ENCODE measurements at regions not wholly inside any gene's neighbourhood (a gene's known extent, or its start where the extent isn't known, plus 50 kb on each side); places are given as distances from the start of the nearest gene placed in this dataset.
"Not testable (repeated sequence)": the region's sequence is repeated elsewhere in the genome, so short reads cannot be mapped to it uniquely, and the experiment has no call there.

DNA sequence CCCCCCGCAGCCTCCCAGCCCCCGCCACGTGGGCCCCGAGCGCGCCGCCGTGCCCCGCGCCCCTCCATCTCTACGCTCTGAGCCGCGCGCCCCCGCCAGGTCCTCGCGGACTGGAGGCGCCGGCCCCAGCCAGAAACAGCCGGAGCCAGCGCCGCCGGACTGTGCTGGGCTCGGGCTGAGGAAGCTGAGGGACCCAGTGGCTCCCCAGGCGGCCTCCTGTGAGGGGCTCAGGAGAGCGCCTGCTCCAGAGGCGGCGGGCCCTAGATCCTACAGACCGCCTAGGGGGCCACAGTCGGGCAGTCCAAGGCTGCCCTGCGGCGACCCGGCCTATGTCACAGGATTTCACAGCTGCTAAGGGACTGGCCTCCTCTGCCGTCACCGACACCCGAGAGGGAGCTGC lies 82.1 kb downstream of the NENF start:
- in situ Hi-C loops (cut with MboI; ENCODE audit: low sequenced_read_pairs): no loop called here
- no peaks in the 10 kb centered on the region for H3K9me3 ChIP-seq
- peaks cover 5% of the 10 kb centered on the region for H3K4me1 ChIP-seq
- no peak for DNase-seq (ENCODE audit: low spot score in 2 of 2)
- H3K4me3 ChIP-seq: no peak overlapping the region
- no peaks in the 10 kb centered on the region for H3K36me3 ChIP-seq (replicated peaks)
- no peaks in the 10 kb centered on the region for H3K27me3 ChIP-seq (ENCODE audit: low read depth)

- peak; percentile 30 to 47 for DNase-seq (ENCODE audit: low spot score in 2 of 2)
- Histone ChIP-seq H3K9me3 (no peaks in the 10 kb centered on the region), H3K4me1 (peaks cover 5% of the 10 kb centered on the region), H3K36me3 (replicated peaks) (no peaks in the 10 kb centered on the region), H3K4me3 (no peak overlapping the region), H3K27me3 (ENCODE audit: low read depth) (no peaks in the 10 kb centered on the region)
- in situ Hi-C loops (cut with MboI; ENCODE audit: low sequenced_read_pairs): no loop called here
Observed at GRCh38 chr1:212515329-212515760, 82.6 kb downstream of the NENF start.

DNA sequence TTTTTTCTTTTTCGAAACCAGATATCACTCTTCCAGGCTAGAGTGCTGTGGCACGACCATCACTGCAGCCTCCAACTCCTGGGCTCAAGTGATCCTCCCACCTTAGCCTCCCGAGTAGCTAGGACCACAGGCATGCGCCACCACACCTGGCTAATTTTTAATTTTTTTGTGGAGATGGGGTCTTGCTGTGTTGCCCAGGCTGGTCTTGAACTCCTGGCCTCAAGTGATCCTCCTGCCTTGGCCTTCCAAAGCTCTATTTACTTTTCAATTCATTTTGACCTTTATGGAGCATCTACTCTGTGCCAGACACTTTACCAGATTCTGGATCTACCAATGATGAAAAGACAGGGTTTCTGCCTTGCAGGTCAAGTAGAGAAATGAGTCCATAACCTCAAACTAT lies 83.3 kb downstream of the NENF start:
- DNase-seq (ENCODE audit: low spot score in 2 of 2); H3K4me3 ChIP-seq; H3K27me3 ChIP-seq (ENCODE audit: low read depth); H3K9me3 ChIP-seq; H3K36me3 ChIP-seq (replicated peaks); H3K4me1 ChIP-seq; in situ Hi-C loops (cut with MboI; ENCODE audit: low sequenced_read_pairs): not testable (repeated sequence)

DNA sequence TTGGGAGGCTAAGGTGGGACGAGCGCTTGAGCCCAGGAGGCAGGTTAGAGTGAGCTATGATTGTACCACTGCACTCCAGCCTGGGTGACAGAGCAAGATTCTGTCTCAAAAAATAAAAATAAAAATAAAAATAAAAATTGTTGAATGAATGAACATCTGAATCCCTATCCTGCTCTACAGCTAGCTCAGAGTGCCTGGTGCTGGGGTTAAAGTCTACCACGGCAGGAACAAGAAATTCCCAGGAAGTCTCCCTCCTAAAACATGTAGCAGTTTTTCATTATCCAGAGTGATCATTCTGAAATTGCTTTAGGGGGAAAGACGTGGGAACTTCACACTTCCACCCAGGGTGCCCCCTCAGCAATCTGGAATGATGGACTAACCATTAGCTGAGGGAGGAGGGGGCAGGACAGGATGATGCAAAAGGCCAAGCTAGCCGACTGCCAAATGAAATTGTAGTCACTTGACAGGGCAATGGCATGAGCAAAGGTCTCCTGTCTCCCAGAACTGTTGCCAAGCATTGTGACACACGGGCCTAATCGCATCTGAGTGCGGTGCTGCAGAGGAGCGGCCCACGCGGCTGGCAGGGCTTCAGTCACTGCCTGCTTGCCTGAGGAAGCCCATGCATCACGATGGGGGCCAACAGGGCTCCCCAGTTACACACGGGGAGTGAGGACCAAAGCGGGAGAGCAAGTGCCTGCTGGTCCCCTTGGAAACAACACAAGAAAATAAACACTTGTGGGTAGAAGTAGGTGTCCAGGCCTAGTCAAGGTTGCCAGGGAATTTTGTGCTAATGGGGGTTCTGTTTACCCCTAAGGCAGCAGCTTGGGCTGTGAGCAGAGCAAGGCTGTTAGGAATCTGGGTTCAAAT lies 85.7 kb downstream of the NENF start:
- Histone ChIP-seq H3K4me1 (peaks cover 5% of the 10 kb centered on the region), H3K4me3 (no peak overlapping the region), H3K36me3 (replicated peaks) (no peaks in the 10 kb centered on the region), H3K9me3 (no peaks in the 10 kb centered on the region), H3K27me3 (ENCODE audit: low read depth) (no peaks in the 10 kb centered on the region)
- in situ Hi-C loops (cut with MboI; ENCODE audit: low sequenced_read_pairs): no loop called here
- no peak for DNase-seq (ENCODE audit: low spot score in 2 of 2)

- Histone ChIP-seq H3K4me3 (no peak overlapping the region), H3K4me1 (peaks cover 5% of the 10 kb centered on the region), H3K27me3 (ENCODE audit: low read depth) (no peaks in the 10 kb centered on the region), H3K36me3 (replicated peaks) (no peaks in the 10 kb centered on the region), H3K9me3 (no peaks in the 10 kb centered on the region)
- DNase-seq (ENCODE audit: low spot score in 2 of 2): no peak
- in situ Hi-C loops (cut with MboI; ENCODE audit: low sequenced_read_pairs): no loop called here
Observed at GRCh38 chr1:212519131-212519530, 86.4 kb downstream of the NENF start.

DNA sequence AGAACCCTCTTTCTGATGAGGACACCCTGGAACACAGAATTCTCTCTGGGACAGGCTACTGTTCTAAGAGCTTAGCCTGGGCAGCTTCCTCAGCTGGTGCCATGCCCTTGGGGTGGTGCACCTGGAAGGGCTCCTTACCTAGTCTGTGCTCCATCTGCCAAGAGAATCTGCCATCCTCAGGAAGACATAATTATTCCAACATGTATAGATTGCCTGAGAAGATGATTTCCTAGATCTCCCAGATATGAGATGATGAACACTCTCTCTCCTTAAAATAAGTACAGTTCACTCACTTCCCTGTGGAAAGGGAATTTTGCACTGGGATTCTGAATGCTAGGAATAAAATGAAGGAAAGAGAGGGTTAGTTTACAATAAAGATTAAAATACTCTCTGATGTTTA lies 87.6 kb downstream of the NENF start:
- no peaks in the 10 kb centered on the region for H3K9me3 ChIP-seq
- no peaks in the 10 kb centered on the region for H3K27me3 ChIP-seq (ENCODE audit: low read depth)
- in situ Hi-C loops (cut with MboI; ENCODE audit: low sequenced_read_pairs): no loop called here
- DNase-seq (ENCODE audit: low spot score in 2 of 2): no peak
- peaks cover 4% of the 10 kb centered on the region for H3K4me1 ChIP-seq
- no peaks in the 10 kb centered on the region for H3K36me3 ChIP-seq (replicated peaks)
- no peak overlapping the region for H3K4me3 ChIP-seq

GRCh38 chr1:212520746-212521145 lies 87.8 kb upstream of the ATF3 start:
- Histone ChIP-seq H3K9me3 (no peaks in the 10 kb centered on the region), H3K36me3 (replicated peaks) (no peaks in the 10 kb centered on the region), H3K4me1 (no peaks in the 10 kb centered on the region), H3K27me3 (ENCODE audit: low read depth) (no peaks in the 10 kb centered on the region), H3K4me3 (no peak overlapping the region)
- in situ Hi-C loops (cut with MboI; ENCODE audit: low sequenced_read_pairs): no loop called here
- DNase-seq (ENCODE audit: low spot score in 2 of 2): no peak

DNA sequence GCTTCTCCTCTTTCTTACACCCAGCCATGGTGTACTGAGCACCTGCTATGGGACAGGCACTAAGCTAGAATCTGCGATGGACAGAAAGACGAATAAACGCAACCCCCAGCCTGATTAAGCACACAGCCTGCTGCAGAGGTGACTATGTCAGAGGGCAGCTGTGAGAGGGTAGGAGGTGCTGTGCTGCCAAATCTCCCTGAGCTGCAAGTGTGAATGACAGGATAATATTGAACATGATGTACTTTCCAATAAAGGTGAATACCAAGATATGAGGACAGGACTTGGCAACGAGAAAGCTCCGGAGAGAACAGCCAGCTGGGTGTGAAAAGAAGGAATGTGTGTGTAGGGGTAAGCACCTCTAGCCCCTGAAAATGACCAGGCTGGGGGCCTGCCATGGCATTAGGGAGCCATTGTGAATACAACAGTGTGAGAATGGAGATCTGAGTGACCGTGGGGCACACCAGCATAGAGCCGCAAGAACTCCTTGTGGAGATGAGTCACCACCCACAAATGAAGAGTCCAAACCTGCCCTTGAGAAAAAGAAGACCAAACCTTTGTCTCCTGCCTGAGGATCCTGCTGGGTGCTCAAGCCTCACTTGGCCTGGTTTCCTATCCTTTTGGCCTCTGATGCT lies 83.0 kb upstream of the ATF3 start:
- no peaks in the 10 kb centered on the region for H3K9me3 ChIP-seq
- in situ Hi-C loops (cut with MboI; ENCODE audit: low sequenced_read_pairs): no loop called here
- no peaks in the 10 kb centered on the region; the same call in 1 of the 2 replicates for H3K27me3 ChIP-seq (ENCODE audit: low read depth)
- no peaks in the 10 kb centered on the region for H3K36me3 ChIP-seq (replicated peaks)
- no peaks in the 10 kb centered on the region for H3K4me1 ChIP-seq
- DNase-seq (ENCODE audit: low spot score in 2 of 2): no peak
- no peak overlapping the region for H3K4me3 ChIP-seq

- no peaks in the 10 kb centered on the region for H3K4me1 ChIP-seq
- in situ Hi-C loops (cut with MboI; ENCODE audit: low sequenced_read_pairs): no loop called here
- peaks cover under 1% of the 10 kb centered on the region; the same call in 1 of the 2 replicates for H3K27me3 ChIP-seq (ENCODE audit: low read depth)
- no peaks in the 10 kb centered on the region for H3K9me3 ChIP-seq
- DNase-seq (ENCODE audit: low spot score in 2 of 2): no peak
- no peak overlapping the region for H3K4me3 ChIP-seq
- H3K36me3 ChIP-seq (replicated peaks): no peaks in the 10 kb centered on the region
Observed at GRCh38 chr1:212526111-212526491, 82.5 kb upstream of the ATF3 start.

- no peaks in the 10 kb centered on the region for H3K4me1 ChIP-seq
- peaks cover 2% of the 10 kb centered on the region; the same call in 1 of the 2 replicates for H3K27me3 ChIP-seq (ENCODE audit: low read depth)
- in situ Hi-C loops (cut with MboI; ENCODE audit: low sequenced_read_pairs): no loop called here
- no peaks in the 10 kb centered on the region for H3K9me3 ChIP-seq
- DNase-seq (ENCODE audit: low spot score in 2 of 2): no peak
- no peak overlapping the region for H3K4me3 ChIP-seq
- H3K36me3 ChIP-seq (replicated peaks): no peaks in the 10 kb centered on the region
Observed at GRCh38 chr1:212528501-212528900, 80.1 kb upstream of the ATF3 start.

GRCh38 chr1:212529211-212529741 lies 79.3 kb upstream of the ATF3 start:
- DNase-seq (ENCODE audit: low spot score in 2 of 2): no peak
- no peaks in the 10 kb centered on the region for H3K4me1 ChIP-seq
- H3K27me3 ChIP-seq (ENCODE audit: low read depth): peaks cover 2% of the 10 kb centered on the region; the same call in 1 of the 2 replicates
- H3K9me3 ChIP-seq: no peaks in the 10 kb centered on the region
- in situ Hi-C loops (cut with MboI; ENCODE audit: low sequenced_read_pairs): no loop called here
- no peaks in the 10 kb centered on the region for H3K36me3 ChIP-seq (replicated peaks)
- no peak overlapping the region for H3K4me3 ChIP-seq

- no peak overlapping the region for H3K4me3 ChIP-seq
- H3K9me3 ChIP-seq: no peaks in the 10 kb centered on the region
- peaks cover 2% of the 10 kb centered on the region; the same call in 1 of the 2 replicates for H3K27me3 ChIP-seq (ENCODE audit: low read depth)
- no peaks in the 10 kb centered on the region for H3K4me1 ChIP-seq
- DNase-seq (ENCODE audit: low spot score in 2 of 2): no peak
- H3K36me3 ChIP-seq (replicated peaks): no peaks in the 10 kb centered on the region
- in situ Hi-C loops (cut with MboI; ENCODE audit: low sequenced_read_pairs): no loop called here
Observed at GRCh38 chr1:212531267-212531666, 77.3 kb upstream of the ATF3 start.

DNA sequence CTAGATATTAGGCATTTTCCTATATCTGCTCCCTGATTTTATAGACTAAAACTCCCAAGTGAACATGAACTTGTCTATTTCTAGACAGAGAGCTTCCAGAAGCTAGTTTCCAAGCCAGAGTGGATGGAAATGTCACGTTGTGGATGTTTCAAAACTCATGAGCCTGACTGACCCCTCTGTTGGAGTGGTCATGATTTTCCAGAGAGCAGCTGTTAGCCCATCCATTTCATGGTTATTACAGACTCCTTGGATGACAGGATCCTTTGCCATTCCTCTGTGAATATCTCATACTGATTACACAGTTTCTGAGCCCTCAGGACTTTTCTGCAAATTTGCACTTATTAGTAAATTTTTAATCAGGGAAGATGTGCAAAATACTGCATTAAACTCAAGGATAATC lies 76.8 kb upstream of the ATF3 start:
- in situ Hi-C loops (cut with MboI; ENCODE audit: low sequenced_read_pairs): no loop called here
- no peak overlapping the region for H3K4me3 ChIP-seq
- H3K4me1 ChIP-seq: no peaks in the 10 kb centered on the region
- no peaks in the 10 kb centered on the region for H3K9me3 ChIP-seq
- DNase-seq (ENCODE audit: low spot score in 2 of 2): no peak
- no peaks in the 10 kb centered on the region for H3K36me3 ChIP-seq (replicated peaks)
- peaks cover 2% of the 10 kb centered on the region; the same call in 1 of the 2 replicates for H3K27me3 ChIP-seq (ENCODE audit: low read depth)

- DNase-seq (ENCODE audit: low spot score in 2 of 2): no peak
- H3K9me3 ChIP-seq: no peaks in the 10 kb centered on the region
- no peak overlapping the region for H3K4me3 ChIP-seq
- no peaks in the 10 kb centered on the region for H3K4me1 ChIP-seq
- in situ Hi-C loops (cut with MboI; ENCODE audit: low sequenced_read_pairs): no loop called here
- no peaks in the 10 kb centered on the region for H3K36me3 ChIP-seq (replicated peaks)
- H3K27me3 ChIP-seq (ENCODE audit: low read depth): peaks cover 2% of the 10 kb centered on the region; the same call in 1 of the 2 replicates
Observed at GRCh38 chr1:212532469-212533147, 76.0 kb upstream of the ATF3 start.
